ENCODE measurements at regions not wholly inside any gene's neighbourhood (a gene's known extent, or its start where the extent isn't known, plus 50 kb on each side); places are given as distances from the start of the nearest gene placed in this dataset.
"Not testable (repeated sequence)": the region's sequence is repeated elsewhere in the genome, so short reads cannot be mapped to it uniquely, and the experiment has no call there.

DNA sequence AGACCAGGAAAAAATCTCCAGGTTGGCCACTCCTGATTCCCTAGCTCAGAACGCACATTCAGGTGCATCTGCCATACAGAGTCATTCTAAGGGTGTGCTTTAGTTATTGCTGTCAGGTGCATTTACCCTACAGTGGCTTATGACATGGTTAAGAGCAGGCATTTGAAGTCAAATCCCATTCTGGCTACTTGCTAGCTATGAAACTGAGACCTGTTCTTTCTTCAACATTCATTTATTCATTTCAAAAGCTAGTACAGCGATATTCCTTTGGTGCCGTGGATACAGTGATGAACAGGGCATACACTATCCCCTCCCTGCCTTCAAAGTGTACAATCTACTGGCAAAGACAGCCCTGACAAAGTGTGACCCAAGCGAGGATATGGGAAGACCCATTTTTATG is 508.3 kb downstream of the NPIPA7 start:
- no peak for DNase-seq

DNA sequence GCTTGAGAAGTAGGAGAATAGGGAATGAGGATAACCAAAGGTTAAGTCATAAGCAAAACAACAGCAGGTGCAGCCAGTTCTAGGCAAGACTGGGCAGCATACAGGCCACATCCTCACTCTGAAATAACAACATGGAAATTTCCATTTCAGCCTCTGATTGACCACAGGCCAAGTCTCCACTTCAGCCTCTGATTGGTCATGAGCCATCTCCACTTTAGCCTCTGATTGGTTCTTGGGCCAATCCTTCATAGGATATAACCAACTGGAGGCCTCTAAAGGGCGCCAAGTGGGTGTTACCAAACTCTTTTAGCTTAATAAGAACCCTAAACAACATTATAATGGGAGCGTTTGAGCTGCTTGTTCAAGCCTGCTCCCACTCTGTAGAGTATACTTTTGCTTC is 512.0 kb downstream of the NPIPA7 start:
- DNase-seq: no peak

DNA sequence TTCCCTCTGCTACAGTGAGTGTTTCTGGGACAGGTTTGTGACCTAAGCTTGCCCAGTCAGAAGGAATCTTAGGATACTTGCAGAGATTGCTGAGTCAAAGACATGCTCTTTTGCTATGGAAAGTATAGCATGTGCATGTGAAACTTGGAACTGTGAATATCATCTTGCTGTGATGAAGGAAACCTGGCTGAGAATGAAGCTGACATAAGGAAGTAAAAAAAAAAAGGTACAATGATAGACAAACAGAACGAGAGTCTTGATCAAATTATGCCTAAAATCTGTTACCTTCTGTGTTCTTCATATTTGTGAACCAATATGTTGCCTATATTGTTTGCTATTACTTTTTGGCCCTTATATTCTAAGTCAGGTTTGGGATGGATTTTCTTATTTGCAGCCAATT is 525.7 kb downstream of the NPIPA7 start:
- no peak for DNase-seq

DNA sequence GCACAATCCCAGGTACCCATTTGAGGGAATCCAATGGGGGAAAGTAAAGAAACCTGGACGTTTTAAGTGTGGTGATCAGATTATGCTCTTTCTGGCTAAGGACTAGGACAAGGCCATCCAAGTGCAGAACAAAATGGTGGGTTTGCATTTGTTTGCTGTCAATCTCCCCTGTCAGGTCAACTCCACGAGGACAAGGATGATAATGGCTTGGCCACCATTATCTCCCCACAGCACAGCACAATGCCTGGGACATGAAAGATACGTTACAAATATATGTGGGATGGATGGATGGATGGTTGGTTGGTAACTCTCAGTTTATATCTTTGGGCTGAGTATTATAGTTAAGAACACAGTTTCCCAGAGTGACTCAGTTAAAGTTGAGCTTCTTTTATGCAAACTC is 526.9 kb downstream of the NPIPA7 start:
- no peak for DNase-seq

DNA sequence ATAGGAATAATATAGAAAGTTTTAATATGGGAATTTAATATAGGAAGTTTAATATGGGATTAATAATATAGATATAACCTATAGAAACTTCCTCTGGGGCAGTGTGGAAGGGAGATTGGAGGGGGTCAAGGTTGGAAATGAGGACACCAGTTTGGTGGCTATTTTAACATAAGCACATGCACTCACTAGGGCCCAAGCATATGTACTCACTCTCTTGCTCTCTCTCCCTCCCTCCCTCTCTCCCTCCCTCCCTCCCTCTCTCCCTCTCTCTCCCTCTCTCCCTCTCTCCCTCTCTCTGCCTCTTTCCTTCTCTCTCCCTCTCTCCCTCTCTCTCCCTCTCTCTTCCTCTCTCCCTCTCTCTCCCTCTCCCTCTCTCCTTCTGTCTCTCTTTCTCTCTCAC is 528.1 kb downstream of the NPIPA7 start:
- no peak for DNase-seq

DNA sequence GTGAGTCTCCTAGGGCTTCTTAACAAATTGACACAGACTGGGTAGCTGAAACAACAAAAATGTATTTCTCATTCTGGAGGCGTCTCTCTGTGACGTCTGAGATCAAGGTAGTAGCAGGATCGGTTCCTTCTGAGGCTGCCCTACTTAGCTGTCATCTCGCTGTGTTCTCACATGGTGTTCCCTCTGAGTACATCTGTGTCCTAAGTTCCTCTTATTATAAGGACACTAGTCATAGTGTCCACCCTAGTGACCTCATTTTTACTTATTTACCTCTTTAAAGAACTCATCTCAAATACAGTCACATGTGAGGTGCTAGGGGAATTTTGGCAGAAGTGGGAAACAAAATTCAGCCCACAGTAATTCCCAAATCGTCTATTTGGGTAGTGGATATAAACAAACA is 529.1 kb downstream of the NPIPA7 start:
- no peak for DNase-seq

DNA sequence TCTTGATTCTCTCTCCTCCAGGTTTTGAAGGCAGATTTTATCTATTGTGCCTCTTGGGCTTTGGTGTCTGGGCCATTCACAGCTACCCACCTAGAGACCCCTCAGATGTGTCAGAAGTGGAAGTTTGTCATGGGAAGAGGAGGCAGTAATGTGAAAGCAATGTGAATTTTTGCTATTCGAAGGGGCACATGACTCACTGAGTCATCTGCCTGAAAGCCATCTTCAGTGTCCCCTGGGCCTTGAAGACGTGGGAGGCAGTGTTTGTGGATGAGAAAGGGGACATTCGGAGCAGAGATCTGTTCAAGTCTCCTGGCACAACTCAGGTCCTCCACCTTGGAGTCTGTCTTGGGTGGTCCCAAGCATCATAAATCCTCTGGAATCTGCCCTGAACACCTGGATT is 530.2 kb downstream of the NPIPA7 start:
- no peak for DNase-seq

DNA sequence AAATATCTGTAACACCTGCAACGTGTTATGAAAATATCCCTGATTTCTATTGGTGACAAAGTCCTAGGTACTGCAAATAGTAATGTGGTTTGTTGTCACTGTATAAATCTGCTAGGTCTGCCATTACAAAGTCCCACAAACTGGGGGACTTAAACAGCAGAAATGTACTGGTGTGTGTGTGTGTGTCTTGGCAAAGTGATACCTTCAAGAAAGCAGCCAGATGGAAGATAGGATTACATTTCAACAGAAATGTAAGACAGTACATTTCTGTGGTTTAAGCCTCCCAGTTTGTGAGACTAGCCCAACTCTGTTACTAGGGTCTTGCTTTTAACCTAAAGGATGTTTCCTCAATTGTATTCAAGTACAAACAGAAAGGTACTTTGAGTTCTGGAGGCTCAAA is 531.7 kb downstream of the NPIPA7 start:
- DNase-seq: no peak

DNA sequence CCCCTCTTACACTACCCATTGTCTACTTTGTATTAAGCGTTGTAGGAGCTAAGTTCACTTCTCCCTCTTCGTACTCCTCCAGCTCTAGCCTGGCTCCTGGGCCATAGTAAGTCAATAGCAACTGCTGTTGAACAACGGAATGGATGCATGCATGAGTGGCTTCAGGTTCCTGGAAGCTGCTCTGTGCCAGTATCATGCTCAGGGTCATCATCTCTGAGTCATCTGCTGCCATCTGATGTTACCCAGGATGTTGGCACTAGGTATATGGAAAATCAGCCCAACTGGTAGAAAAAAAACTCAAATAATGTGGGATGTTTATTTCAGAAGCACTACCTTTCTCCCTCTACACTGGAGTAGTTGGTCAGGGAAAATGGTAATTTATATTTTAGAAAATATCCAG is 536.8 kb downstream of the NPIPA7 start:
- no peak for DNase-seq

DNA sequence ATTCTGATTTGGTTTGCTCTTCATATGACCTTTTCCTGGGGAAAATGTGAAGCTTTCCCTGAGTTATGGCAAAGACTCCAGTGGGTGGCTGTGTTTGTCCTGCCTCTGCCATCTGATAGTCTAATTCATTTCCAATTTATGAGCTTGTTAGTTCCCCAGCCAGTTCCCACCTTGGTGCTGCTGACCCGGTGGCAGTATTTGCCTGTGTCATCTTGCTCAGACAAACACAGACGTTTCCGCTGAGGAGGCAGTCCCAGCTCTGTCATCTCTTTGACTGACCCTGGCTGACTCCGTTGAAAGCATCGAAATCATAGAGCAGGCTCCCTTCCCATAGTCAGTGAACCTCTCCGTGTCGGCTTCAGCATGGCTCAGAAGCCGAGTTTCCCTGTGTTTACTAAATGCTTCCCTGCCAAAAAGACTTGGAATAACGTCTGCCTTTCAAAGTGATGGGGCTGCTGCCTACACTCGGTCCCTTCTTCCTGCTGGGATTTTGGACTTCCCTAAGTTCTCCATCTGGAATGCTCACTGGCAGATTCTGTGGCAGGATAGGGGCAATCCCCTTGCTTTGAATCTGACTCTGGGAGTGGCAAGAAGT is 538.3 kb downstream of the NPIPA7 start:
- DNase-seq: no peak

DNA sequence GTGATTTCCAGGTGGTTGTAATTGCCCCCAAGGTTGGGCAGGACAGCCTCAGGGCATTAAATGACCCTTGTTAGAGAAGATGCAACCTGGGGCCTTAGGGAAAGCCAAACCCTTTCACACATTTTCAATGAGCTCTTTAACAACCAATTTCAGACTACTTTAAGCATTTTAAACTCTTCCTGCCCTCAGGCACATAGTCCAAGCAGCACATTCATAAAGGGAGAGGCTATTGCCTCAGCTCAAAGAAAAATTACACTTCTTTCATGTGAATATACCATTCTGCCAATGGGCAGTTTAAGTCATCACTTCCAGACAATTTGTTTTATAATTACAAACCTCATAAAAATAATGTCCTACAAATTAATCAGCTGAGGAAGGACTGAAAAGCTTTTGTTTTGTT is 544.5 kb downstream of the NPIPA7 start:
- DNase-seq: no peak

DNA sequence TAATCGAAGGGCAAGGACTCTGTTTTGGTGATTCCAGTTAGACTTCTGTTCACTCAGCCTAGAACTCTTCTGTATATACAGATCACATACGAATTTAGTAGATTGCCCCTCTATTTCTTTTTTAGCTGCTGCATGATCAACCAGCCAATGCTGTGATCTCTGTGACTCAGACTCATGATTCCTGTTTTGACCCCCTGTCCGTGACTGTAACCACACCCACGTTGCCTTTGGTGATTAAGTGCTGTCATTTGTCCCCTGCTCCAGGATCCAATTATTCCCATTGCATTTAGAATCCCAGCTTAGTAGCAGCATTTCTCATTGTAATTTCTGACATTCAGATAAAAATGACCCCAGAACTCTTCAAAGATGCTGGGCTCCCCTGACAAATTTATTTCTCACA is 545.7 kb downstream of the NPIPA7 start:
- DNase-seq: no peak

DNA sequence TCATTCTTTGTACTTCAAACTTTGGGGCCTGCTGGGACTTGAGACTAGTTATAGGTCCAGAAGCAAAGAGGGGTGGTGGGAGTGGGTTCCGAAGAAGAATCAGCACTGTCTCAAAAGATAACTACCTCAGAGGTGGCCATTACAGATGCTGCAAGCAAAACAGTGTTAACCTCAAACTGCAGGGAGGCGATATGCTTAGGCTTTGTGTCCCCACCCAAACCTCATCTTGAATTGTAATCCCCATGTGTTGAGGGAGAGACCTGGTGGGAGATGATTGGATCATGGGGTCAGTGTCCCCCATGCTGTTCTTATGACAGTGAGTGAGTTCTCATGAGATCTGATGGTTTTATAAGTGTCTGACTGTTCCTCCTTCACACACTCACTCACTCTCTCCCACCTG is 545.3 kb downstream of the XYLT1 start:
- DNase-seq: no peak

DNA sequence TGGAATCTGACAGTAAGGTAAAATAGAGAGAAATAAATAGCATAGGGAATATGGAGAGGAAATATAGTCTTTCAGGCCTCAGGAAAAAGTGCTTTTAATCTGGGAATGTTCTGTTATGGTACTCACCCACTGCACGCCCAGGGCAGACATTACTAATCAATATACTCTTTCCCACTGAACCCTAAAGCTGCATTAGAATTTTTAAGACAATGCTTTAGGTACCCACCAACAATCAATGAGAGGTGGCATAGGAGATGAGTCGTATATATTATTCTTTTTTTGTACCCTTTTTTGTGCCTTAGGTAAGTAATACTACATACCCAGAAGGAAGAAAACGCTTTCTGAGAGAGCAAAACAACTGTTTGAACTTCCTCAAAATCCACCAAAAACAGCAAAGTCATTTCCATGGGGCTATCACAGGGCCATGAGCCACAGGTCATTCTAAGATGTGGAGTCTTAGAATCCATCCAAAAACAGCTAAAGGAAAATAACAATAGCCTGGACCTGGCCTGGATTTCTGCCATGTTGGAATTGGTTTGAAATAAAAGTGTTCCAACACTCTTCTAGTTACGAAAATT is 542.1 kb downstream of the XYLT1 start:
- DNase-seq: no peak

DNA sequence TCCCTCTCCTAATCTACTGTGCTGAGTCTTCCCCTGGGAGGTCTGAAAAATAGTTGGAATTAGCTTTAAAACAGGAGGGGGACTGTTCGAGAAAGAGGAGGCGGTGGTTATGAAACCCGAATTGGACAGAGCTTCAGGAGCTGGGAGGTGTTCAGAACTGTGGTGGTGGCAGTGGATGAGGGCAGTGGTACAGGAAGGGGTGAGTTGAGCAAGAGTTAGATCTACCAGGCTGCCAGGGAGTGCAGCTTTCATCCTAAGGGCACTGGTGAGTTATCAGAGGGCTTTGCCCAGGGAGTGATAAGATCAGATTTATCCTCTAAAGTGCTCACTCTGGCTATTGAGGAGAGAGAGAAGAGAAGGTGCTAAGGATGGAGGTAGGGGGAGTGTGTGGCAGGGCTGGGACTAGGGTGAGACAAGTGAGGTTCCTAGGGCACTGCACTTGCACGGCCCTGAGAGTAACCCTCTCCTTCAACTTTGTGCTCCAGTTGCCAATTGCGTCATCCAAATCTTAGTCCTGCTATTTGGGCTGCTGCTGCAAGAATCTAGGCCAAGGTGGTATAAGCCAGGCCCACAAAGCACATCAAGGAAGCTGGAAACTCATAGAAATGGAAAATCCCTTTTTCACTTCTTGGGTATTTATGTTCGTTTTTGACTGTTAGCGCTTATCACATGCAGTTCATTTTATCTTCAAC is 540.3 kb downstream of the XYLT1 start:
- DNase-seq: no peak

DNA sequence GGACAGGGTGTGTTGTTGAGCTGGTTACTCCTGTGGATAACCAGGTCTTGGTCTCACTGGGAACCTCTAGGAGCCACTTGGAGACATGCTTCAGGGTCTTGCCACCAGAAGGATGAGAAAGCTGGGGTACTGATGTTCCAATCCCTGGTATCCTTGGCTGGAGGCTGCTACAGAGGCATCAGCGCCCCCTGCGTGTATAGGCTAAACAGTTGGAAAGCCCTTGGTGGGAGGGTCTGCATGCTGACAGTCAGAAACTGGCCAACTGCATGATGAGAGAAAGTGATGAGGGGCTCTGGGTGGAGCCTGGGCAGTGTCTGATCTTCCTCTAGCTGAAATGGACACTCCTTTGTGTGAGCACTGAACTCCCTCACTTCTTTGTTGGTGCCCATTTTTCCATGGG is 536.9 kb downstream of the XYLT1 start:
- DNase-seq: no peak

DNA sequence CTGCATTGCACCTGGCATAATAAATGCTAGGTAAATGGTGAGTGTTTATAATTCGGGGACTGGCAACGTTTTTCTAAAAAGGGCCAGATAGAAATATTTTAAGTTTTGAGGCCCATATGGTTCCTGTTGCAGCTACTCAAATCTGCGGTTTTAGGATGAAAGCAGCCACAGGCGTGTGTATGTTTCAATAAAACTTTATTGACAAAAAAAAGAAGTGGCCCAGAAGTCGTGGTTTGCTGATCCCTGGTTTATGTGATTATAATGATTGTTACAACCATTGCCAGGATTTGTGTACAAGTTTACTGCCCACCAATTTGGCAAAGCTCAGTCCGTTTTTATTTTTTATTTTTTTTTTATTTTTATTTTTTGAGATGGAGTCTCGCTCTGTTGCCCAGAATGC is 536.1 kb downstream of the XYLT1 start:
- no peak for DNase-seq

DNA sequence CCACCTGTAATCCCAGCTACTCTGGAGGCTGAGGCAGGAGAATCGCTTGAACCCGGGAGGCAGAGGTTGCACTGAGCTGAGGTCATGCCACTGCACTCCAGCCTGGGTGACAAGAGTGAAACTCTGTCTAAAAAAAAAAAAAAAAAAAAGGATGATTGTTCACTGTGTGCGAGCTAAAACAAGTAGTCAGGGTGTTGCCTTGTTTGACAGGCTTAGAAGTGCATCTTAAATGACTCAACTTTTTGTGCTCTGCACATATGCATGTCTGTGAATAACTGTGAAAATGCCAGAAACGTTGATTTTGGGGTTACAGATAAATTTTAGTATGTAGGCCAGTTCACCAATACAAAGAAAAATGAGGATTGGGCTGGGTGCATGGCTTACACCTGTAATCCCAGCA is 534.9 kb downstream of the XYLT1 start:
- not testable (repeated sequence) for DNase-seq

DNA sequence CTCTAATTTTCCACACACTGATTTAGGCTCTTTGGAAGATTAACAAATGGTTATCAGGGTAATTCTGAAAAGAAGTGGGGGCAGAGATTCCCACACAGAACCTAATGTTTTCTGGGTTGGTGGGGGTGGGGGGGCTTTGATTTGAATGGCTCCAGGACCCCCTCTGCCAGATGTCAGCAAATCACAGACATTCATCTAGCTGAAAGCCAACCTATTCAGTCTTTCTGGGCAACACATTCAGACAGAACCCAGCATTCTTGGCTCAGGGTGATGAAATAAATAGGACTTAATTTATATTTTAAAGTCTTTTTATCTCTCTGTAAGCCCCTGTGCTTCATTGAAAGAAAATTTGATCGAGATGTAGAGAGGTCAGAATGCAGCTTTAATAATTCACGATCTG is 533.2 kb downstream of the XYLT1 start:
- no peak for DNase-seq

DNA sequence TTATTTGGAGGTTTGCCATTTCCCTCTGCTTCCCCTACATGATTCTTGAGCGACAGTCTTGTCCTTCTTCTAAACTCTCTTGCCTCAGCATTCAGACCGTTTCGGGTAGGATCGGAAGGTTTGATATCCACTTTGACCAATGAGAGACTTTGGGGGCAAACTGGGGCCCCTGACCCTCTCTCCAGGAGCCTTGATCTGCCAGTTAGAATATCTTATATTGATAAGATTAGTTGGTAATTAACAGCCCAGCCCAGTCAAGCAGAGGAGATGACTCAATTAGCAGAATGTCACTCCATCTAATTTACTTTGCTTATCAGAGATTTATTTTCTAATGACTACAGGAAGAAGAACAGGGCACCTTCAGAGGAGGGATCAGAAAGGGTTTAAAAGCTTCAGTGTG is 532.8 kb downstream of the XYLT1 start:
- no peak for DNase-seq

DNA sequence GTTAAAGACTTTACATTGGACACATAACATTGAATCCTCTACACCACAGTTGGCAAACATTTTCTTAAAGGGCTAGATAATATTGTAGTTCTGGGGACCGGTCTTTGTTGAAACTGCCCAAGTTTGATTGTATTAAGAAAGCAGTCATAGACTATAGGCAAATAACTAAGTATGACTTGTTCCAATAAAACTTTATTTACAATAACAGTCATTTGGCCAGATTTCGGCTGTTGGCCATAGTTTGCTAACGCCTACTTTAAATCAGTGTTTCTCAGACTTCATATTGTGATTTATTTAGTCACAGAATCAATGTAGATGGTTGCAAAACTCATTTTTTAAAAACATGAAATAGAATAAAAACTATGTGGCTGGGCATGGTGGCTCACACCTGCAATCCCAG is 531.8 kb downstream of the XYLT1 start:
- DNase-seq: no peak

DNA sequence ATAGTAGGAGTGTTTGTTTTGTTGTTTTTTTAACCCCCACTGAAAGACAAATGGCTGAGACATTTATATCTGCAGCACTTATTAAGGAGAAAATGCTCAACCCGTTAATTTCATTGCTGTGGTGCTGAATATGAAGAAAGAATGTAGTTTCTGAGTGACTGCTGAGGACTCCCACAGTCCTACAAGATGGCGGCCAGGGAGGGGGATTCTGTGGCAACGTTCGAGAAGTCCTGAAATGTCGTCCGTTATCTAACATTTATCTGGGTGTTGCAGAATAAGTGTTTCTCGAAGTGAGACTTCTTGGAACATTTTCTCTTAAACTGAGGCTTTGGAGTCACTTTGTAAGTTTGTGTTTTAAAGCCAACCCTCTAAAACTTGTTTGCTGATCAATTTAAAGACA is 530.4 kb downstream of the XYLT1 start:
- DNase-seq: no peak

DNA sequence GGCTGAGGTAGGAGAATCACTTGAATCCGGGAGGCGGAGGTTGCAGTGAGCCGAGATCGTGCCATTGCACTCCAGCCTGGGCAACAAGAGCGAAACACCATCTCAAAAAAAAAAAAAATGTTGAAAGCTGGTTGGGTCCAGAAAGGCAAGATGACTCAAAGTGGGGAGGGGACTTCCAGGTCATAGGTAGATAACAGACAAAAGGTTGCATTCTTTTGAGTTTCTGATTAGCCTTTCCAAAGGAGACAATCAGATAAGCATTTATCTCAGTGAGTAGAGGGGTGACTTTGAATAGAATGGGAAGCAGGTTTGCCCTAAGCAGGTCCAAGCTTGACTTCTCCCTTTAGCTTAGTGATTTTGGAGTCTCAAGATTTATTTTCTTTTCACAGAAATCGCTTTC is 527.9 kb downstream of the XYLT1 start:
- not testable (repeated sequence) for DNase-seq

DNA sequence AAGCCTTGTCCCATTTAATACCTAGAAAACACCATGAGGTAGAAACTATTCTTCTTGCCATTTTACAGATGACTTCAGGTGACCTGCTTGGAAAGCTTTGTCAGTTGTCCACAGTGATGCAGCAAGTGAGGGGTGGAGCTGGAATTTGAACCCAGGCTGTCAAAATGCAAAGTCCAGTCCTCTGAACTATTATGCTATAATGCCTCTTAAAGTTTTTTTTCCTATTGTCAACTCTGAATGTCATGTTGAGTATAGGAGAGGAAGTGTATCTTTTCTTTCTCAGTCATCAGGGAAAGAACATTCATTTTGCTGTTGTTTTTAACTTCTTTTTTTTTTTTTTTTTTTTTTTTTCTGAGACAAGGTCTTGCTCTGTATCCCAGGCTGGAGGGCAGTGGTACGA is 525.6 kb downstream of the XYLT1 start:
- no peak for DNase-seq

DNA sequence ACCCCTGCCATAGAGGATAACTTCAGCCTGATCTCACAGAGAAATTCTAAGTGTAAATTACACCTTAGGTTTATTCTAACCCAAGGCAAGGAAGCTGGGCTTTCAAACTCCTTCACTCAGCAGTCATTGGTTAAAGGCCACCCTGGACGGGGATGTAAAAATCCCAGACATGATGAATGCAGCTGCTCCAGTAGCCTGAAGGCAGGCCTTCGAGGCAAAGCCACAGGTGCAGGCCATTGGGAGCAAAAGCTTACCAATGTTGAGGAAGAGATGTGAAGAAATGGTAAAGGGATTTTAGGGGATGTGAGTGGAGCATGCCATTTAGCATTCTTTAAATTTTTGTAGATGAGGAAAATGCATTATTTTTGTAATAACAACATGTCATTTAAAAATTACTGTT is 514.4 kb downstream of the XYLT1 start:
- DNase-seq: no peak

Measured in activated CD4-positive, alpha-beta T cell treated with anti-CD3 and anti-CD28 coated beads, Interleukin-2, amount 50 U/mL, for 4 hours (primary cell).